CD4-positive, alpha-beta T cell (primary cell): ENCODE measurements at regions not wholly inside any gene's neighbourhood (a gene's known extent, or its start where the extent isn't known, plus 50 kb on each side); places are given as distances from the start of the nearest gene placed in this dataset.

Source experiments
- ATAC-seq: fragments of 200-7000 bp; cut with Tn5 transposase; one replicate; pipeline ENCODE4 v1.10.0; 2022; ENCODE audit warnings: mild to moderate bottlenecking; ENCODE audit not compliant: poor library complexity
- CTCF ChIA-PET: fragments of 350-600 bp; sonication (Branson Sonifier 250); formaldehyde crosslinking; loops from one replicate; lab custom pipeline; 2021; ENCODE audit warnings: antibody characterized with exemption, inconsistent platforms; lab: Charles Lee
- POLR2A ChIA-PET: fragments of 350-600 bp; sonication (Branson Sonifier 250); formaldehyde crosslinking; loops from one replicate; lab custom pipeline; 2021; ENCODE audit warnings: antibody characterized with exemption, inconsistent platforms; lab: Charles Lee
- DNase-seq, 14 experiments: peaks; one replicate each; pipeline ENCODE4 v3.0.0-alpha.2; 2013 to 2020; ENCODE audit warnings: mixed read lengths in 2 of 14
- H3K27ac ChIP-seq, 2 donors: one replicate each; pipeline versions ENCODE4 v1.5.1 to v1.7.0; 2013; ENCODE audit warnings: low read length in 2 of 2, low read depth in 1 of 2, mild to moderate bottlenecking in 1 of 2
- H3K27me3 ChIP-seq, 2 experiments: 1 replicate in 1 of 2; 2 replicates in 1 of 2; pipeline versions ENCODE4 v1.6.1 to v1.7.0; 2013; ENCODE audit warnings: low read length in 2 of 2, control low read depth in 1 of 2, mild to moderate bottlenecking in 1 of 2, moderate library complexity in 1 of 2; ENCODE audit not compliant: insufficient read depth in 2 of 2, control insufficient read depth in 1 of 2
- H3K36me3 ChIP-seq: one replicate; pipeline ENCODE4 v1.6.1; 2013; ENCODE audit warnings: low read length, control low read depth; ENCODE audit not compliant: insufficient read depth
- H3K4me1 ChIP-seq: one replicate; pipeline ENCODE4 v1.6.1; 2013; ENCODE audit warnings: low read length, control low read depth; ENCODE audit not compliant: insufficient read depth
- H3K4me3 ChIP-seq: one replicate; pipeline ENCODE4 v1.5.1; 2013; ENCODE audit warnings: mild to moderate bottlenecking, low read length, moderate library complexity
- H3K9me3 ChIP-seq, 2 experiments: 1 replicate in 1 of 2; 2 replicates in 1 of 2; pipeline versions ENCODE4 v1.6.1 to v1.7.0; 2013; ENCODE audit warnings: low read length in 2 of 2, mild to moderate bottlenecking in 2 of 2, control low read depth in 1 of 2, moderate library complexity in 1 of 2; ENCODE audit not compliant: control insufficient read depth in 1 of 2, insufficient read depth in 1 of 2
- H3K27ac Mint-ChIP-seq: one replicate; pipeline ENCODE4 v1.8.0; 2020; ENCODE audit warnings: mixed read lengths
- H3K27me3 Mint-ChIP-seq: one replicate; pipeline ENCODE4 v1.8.0; 2021; ENCODE audit warnings: mixed read lengths
- H3K36me3 Mint-ChIP-seq: one replicate; pipeline ENCODE4 v1.8.0; 2021; ENCODE audit warnings: low read depth, mixed read lengths
- H3K4me1 Mint-ChIP-seq: one replicate; pipeline ENCODE4 v1.8.0; 2021; ENCODE audit warnings: low read depth, mixed read lengths
- H3K4me3 Mint-ChIP-seq: one replicate; pipeline ENCODE4 v1.8.0; 2020; ENCODE audit warnings: mild to moderate bottlenecking, mixed read lengths
- H3K9me3 Mint-ChIP-seq: one replicate; pipeline ENCODE4 v1.8.0; 2020; ENCODE audit warnings: mixed read lengths
- CTCF ChIP-seq: fragments of 200-600 bp; IDR thresholded peaks from one replicate; pipeline ENCODE4 v1.8.0; 2022; ENCODE audit warnings: antibody characterized with exemption, mild to moderate bottlenecking
- intact Hi-C, 2 experiments: fragments of 100-400 bp; cut with DNase I in 1 of 2; cut with micrococcal nuclease in 1 of 2; formaldehyde crosslinking; loops; one replicate each; pipeline versions ENCODE4 v1.15.1 to v1.9.0; 2023 to 2025; cut with DNase I, micrococcal nuclease

- CTCF ChIA-PET: no interaction called here
- H3K4me1 ChIP-seq: no peaks in the 10 kb centered on the region
- intact Hi-C loops: no loop called here
- no peak for ATAC-seq
- Mint-ChIP-seq H3K27ac (no peak overlapping the region), H3K4me3 (no peak overlapping the region), H3K9me3 (no peaks in the 10 kb centered on the region), H3K4me1 (no peaks in the 10 kb centered on the region), H3K27me3 (no peaks in the 10 kb centered on the region), H3K36me3 (no peaks in the 10 kb centered on the region)
- no peak for DNase-seq
- TF ChIP-seq CTCF: no peak
- no peaks in the 10 kb centered on the region for H3K27me3 ChIP-seq
- H3K4me3 ChIP-seq: no peak overlapping the region
- no peak overlapping the region for H3K27ac ChIP-seq
- H3K36me3 ChIP-seq: no peaks in the 10 kb centered on the region
- H3K9me3 ChIP-seq: peaks cover 0 to 15% of the 10 kb centered on the region in 2 experiments
- POLR2A ChIA-PET: no interaction called here
These were observed 173.4 kb downstream of the PAWR start for GRCh38 chr12:79517363-79517762.

GRCh38 chr12:79515530-79515935 is 175.2 kb downstream of the PAWR start:
- DNase-seq (no peak), ATAC-seq (no peak)
- H3K4me1 Mint-ChIP-seq: no peaks in the 10 kb centered on the region
- Histone ChIP-seq H3K9me3 (peaks cover 0 to 15% of the 10 kb centered on the region in 2 experiments), H3K27ac (no peak overlapping the region), H3K27me3 (no peaks in the 10 kb centered on the region), H3K36me3 (no peaks in the 10 kb centered on the region), H3K4me3 (no peak overlapping the region), H3K4me1 (no peaks in the 10 kb centered on the region)
- H3K27ac Mint-ChIP-seq: no peak overlapping the region
- CTCF ChIA-PET: no interaction called here
- H3K36me3 Mint-ChIP-seq: no peaks in the 10 kb centered on the region
- TF ChIP-seq CTCF: no peak
- H3K9me3 Mint-ChIP-seq: no peaks in the 10 kb centered on the region
- intact Hi-C loops: no loop called here
- POLR2A ChIA-PET: no interaction called here
- no peak overlapping the region for H3K4me3 Mint-ChIP-seq
- no peaks in the 10 kb centered on the region for H3K27me3 Mint-ChIP-seq

GRCh38 chr12:79514730-79515529 is 175.8 kb downstream of the PAWR start:
- no peaks in the 10 kb centered on the region for H3K36me3 Mint-ChIP-seq
- no peaks in the 10 kb centered on the region for H3K4me1 ChIP-seq
- H3K36me3 ChIP-seq: no peaks in the 10 kb centered on the region
- CTCF ChIA-PET: no interaction called here
- intact Hi-C loops: no loop called here
- no peaks in the 10 kb centered on the region for H3K9me3 Mint-ChIP-seq
- POLR2A ChIA-PET: no interaction called here
- H3K27me3 ChIP-seq: no peaks in the 10 kb centered on the region
- H3K4me1 Mint-ChIP-seq: no peaks in the 10 kb centered on the region
- no peak overlapping the region for H3K27ac Mint-ChIP-seq
- H3K27ac ChIP-seq: no peak overlapping the region
- no peaks in the 10 kb centered on the region for H3K27me3 Mint-ChIP-seq
- no peak for DNase-seq
- no peak for ATAC-seq
- H3K4me3 Mint-ChIP-seq: no peak overlapping the region
- no peak overlapping the region for H3K4me3 ChIP-seq
- peaks cover 0 to 15% of the 10 kb centered on the region in 2 experiments for H3K9me3 ChIP-seq
- no peak for TF ChIP-seq CTCF
